Right lobe of liver (tissue), 4 donors: ENCODE measurements at regions not wholly inside any gene's neighbourhood (a gene's known extent, or its start where the extent isn't known, plus 50 kb on each side); places are given as distances from the start of the nearest gene placed in this dataset.

ENCODE experiments used
- CTCF ChIP-seq, 4 donors: fragments of 200-600 bp in 3 of 4; fragments of 450-650 bp in 1 of 4; IDR thresholded peaks; one replicate each; pipeline versions ENCODE4 v1.5.1 to v1.8.0; 2016 to 2022; ENCODE audit warnings: antibody characterized with exemption in 4 of 4, mild to moderate bottlenecking in 2 of 4
- POLR2A ChIP-seq: fragments of 450-650 bp; IDR thresholded peaks from one replicate; pipeline ENCODE4 v1.6.1; 2017; ENCODE audit warnings: antibody characterized with exemption, mild to moderate bottlenecking
- donor health status: DM: no; HTN: no; CAD: no.
- donor health status: DM: no; HTN: no; CAD: no.
- donor health status: DM: no; HTN: yes; CAD: no.

DNA sequence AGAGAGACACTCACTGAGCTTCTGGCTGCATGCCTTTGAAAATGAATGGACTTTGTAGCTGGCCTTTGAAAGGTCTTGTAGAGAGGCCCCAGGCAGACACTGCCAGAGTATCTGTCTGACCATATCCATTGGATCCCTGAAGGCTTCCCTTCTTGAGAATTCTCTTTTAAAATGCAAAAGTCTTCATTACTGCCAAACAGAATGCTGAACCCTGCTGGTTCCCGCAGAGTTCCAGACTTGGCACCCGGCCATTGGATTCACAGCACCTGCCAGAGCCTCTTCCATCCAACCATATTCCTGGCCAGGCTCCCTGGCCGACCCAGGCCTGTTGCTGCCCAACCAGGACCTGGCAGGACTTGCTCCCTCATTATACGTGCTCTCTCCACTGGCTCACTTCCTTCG lies 182.5 kb downstream of the GXYLT1 start:
- TF ChIP-seq POLR2A: no peak
- TF ChIP-seq CTCF (IDR thresholded peaks at IDR 0.05): no peak
